HG02938 (cell line): ENCODE measurements at regions not wholly inside any gene's neighbourhood (a gene's known extent, or its start where the extent isn't known, plus 50 kb on each side); places are given as distances from the start of the nearest gene placed in this dataset.

Experiments
- ATAC-seq: cut with Tn5 transposase; IDR thresholded peaks from one replicate; pipeline ENCODE4 v1.9.1; 2021; ENCODE audit warnings: mild to moderate bottlenecking, moderate library complexity; ENCODE audit not compliant: unreplicated experiment

DNA sequence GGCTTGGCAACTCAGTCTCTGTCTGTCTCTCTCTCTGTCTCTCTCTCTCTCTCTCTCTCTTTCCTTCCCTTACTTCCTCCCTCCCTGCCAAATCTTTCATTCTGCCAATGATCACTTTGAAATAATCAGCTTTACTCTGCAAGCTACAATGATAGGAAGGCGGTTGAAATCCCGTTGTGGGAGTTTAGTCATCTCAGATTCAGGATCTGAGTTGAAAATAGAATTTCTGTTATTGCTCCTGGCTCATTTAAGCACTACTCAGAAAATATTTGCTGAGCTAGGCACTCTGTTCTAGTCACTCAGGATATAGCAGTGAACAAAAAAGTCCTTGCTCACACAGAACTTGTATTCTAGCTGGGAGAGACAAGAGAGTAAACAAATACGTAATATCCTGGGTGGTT lies 56.3 kb upstream of the DCTD start:
- no peak for ATAC-seq

DNA sequence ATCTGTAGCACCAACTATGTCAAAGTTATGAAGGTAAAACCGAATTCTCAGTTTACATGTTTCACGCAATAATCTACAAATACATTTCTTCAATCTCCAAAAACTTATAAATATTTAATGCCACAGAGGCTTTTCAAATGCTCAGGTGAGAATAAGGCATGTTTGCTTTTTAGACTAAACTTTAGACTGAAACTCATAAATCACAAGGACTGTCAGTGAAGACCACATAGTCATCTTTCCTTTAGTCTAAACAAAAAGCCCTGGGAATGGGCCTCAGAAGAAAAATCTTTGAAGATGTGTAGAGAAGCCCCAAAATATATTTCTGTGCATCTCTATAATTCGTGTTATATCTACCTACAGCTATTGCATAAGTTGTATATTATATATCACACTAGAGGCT lies 54.5 kb upstream of the DCTD start:
- no peak for ATAC-seq

DNA sequence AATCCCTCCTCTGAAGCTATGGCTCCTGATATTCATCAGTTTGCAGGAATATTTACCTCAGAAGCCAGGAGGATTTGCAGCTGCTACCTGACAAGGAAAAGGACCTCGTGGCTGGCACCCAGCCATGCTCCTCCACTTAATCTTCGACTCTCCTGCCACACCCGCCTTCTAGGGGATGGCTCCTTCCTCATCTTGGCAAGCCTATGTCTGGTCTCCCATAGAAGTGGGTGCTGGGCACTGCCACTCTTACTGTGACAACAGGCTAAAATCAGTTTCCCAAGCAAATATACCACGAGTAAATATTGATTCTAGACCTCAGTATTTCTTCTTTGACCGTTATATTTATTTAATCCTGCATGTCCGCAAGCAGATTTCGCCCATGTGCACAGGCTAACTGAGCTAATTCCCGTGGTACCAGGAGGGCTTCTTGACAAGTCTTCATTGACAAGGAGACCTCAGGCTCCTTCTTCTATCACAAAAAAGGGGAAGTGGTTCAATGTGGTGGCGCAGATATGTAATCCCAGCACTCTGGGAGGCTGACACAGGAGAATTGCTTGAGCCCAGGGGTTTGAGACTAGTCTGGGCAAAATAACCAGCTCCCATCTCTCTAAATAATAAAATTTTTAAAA lies 52.6 kb upstream of the DCTD start:
- peak; percentile 76 for ATAC-seq

DNA sequence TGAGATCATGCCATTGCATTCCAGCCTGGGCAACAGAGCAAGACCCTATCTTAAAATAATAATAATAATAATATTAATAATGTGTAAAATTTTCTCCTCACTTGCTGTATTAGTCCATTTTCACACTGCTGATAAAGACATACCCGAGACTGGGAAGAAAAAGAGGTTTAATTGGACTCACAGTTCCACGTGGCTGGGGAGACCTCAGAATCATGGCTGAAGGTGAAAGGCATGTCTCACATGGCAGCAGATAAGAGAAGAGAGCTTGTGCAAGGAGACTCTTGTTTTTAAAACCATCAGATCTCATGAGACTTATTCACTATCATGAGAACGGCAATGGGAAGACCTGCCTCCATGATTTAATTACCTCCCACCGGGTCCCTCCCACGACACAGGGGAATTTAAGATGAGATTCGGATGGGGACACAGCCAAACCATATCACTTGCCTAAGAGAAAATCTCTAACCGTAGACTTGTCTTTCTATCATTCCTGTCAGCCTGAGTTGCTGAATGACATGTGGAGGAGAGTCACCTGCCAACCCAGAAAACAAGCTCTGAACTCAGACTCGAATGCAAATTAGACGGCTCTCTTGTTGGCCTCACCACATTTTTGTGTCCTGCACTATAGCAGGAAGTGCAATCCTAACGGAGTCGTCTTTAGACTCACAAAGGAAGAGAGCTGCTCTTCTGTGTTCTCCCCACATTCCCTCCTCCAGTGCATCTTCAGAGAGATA lies 51.9 kb upstream of the DCTD start:
- ATAC-seq = peak; percentile 73

GRCh38 chr4:182967403-182967802 lies 50.2 kb upstream of the DCTD start:
- ATAC-seq = no peak
